NCI-H2029 treated with DMSO at 0.1 percent for 48 hours (cell line): ENCODE measurements at regions not wholly inside any gene's neighbourhood (a gene's known extent, or its start where the extent isn't known, plus 50 kb on each side); places are given as distances from the start of the nearest gene placed in this dataset.

ENCODE experiments used
- DNase-seq: peaks from one replicate; lab custom pipeline; 2025; lab: John Stamatoyannopoulos, UW

- no peak for DNase-seq
Observed at GRCh38 chr7:33661430-33662160, 243.7 kb upstream of the BMPER start.

GRCh38 chr7:33666531-33666930 lies 238.8 kb upstream of the BMPER start:
- DNase-seq: no peak

- DNase-seq: peak; percentile 20
Observed at GRCh38 chr7:33667196-33667595, 238.1 kb upstream of the BMPER start.

GRCh38 chr7:33669251-33669670 lies 236.1 kb upstream of the BMPER start:
- DNase-seq: peak; percentile 68

- peak; percentile 41 for DNase-seq
Observed at GRCh38 chr7:33671531-33672262, 233.6 kb upstream of the BMPER start.

- DNase-seq: no peak
Observed at GRCh38 chr7:33673029-33673700, 232.2 kb upstream of the BMPER start.

GRCh38 chr7:33674804-33675411 lies 230.4 kb upstream of the BMPER start:
- no peak for DNase-seq

GRCh38 chr7:33677556-33677955 lies 227.8 kb upstream of the BMPER start:
- no peak for DNase-seq

- DNase-seq: no peak
Observed at GRCh38 chr7:33678569-33679335, 226.6 kb upstream of the BMPER start.

GRCh38 chr7:33680682-33681081 lies 224.7 kb upstream of the BMPER start:
- DNase-seq: no peak

- DNase-seq: no peak
Observed at GRCh38 chr7:33685503-33685902, 219.8 kb upstream of the BMPER start.

- DNase-seq: no peak
Observed at GRCh38 chr7:33685981-33686683, 219.2 kb upstream of the BMPER start.

GRCh38 chr7:33687625-33688024 lies 217.7 kb upstream of the BMPER start:
- no peak for DNase-seq

- DNase-seq: no peak
Observed at GRCh38 chr7:33691180-33691579, 214.2 kb upstream of the BMPER start.

- DNase-seq: no peak
Observed at GRCh38 chr7:33692956-33693355, 212.4 kb upstream of the BMPER start.

- DNase-seq: no peak
Observed at GRCh38 chr7:33694006-33694405, 211.3 kb upstream of the BMPER start.

GRCh38 chr7:33697616-33698015 lies 207.7 kb upstream of the BMPER start:
- no peak for DNase-seq

GRCh38 chr7:33698041-33698440 lies 207.3 kb upstream of the BMPER start:
- no peak for DNase-seq

GRCh38 chr7:33698692-33699128 lies 206.6 kb upstream of the BMPER start:
- no peak for DNase-seq

- no peak for DNase-seq
Observed at GRCh38 chr7:33700001-33700899, 205.1 kb upstream of the BMPER start.
